Urothelium cell line (cell line): ENCODE measurements at regions not wholly inside any gene's neighbourhood (a gene's known extent, or its start where the extent isn't known, plus 50 kb on each side); places are given as distances from the start of the nearest gene placed in this dataset.

Experiments used
- DNase-seq: peaks from one replicate; pipeline ENCODE4 v3.0.0; 2011; ENCODE audit warnings: low spot score, mixed read lengths
- FAIRE-seq: peaks from 2 replicates; lab custom pipeline; 2011; peaks lifted over from hg19 to GRCh38; lab: Jason Lieb, UNC

DNA sequence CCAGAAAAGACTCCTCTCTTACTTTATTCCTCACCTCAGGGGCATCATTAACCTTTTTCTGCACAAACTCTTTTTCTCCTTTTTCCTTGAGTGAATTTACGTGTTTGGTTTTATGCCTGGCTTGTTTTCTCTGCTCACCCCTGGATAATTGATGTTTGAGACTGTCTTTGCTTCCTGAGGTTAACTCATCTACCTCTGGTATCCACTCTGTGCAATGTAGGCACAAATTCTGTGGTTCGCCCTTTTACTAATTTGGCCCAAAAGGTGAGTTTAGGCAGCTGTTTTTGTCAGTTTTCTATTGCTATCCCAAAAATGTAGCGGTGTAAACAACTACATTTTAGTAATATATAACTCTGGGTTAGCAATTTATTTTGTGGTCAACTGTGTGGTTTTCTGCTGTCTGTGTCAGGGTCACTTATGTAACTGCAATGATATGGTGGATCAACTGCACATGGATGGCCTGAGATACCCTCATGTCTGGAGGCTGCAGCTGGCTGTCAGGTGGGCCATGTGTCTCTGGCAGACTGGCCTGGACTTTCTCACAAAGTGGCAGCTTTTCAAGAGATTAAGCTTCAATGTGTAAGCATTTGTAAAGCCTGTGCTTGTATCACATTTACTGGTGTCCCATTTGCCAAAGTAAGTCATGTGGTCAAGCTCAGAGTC is 329.7 kb downstream of the FSIP2 start:
- peak; percentile 4 for DNase-seq
- no peak for FAIRE-seq

DNA sequence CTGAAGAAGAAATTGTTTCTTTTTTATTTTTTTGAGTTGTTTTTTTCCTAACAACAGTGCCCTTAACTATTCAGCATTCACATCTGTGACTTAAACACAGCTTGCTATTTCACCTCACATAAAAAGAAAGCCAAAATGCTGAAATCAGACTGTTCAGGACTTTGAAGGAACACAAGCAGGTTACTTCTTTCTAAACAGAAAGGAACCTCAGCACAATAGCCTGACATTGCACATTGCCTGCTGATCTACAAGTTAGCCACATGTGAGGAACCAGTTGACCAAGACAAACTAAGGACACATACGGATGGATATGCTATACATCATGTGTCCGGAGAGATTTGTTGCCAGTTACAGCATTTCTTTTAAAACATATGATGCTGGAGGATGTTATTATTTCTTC is 331.1 kb downstream of the FSIP2 start:
- no peak for DNase-seq
- FAIRE-seq, result no peak

DNA sequence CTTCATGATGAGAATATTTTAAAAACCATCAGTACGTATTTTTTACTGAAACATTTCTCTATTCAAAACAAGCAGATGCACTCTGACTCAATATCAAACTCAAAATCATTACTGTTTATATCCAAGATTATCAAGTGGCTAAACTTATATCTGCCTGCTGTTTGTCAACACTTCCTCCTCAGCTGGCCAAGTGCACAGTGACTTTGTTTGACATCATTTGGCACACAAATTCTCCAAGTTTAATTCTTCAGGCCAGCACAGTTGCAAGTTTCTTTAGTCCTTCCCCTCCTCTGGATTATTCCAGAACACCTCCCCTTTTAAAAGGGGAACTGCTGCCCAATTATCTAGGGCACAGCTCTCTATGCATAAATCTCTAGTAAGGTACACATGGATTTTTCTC is 346.6 kb downstream of the FSIP2 start:
- no peak for DNase-seq
- no peak for FAIRE-seq

DNA sequence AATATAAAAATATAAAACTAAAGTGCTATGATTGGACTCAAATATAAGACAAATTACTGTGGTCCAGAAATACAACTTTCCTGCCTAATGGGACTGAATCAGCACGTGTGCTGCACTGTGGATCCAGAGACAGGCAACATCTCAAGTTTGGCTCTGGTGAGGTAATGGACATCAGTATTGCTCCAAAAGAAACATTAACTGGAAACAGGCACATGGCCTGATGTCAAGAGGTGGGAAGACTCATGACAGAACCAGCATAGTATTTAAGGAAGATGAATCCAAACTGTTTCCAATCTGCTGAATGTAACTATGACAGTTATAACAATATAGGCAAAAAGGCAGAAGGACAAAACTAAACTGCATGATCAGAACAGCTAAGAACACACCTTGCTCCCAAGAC is 354.6 kb downstream of the FSIP2 start:
- DNase-seq (no peak), FAIRE-seq (no peak)

DNA sequence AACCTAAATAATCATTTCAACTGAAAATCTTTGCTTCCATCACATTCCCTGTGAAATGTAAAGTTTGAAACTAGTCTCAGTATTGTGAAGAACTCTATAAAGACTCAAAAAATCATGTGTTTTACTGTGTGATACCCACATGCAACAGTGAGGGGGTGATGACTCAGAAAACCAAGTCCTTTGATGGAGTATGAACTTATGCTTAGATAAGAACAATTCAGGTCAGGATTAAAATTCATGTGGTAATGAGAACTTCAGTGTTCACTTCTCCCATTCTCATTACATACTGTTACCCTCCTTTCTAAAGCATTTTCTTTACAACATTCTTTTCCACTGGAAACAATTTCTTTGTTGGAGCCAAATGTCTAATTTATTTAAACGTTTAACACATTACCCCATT is 360.2 kb downstream of the FSIP2 start:
- DNase-seq (no peak), FAIRE-seq (no peak)

DNA sequence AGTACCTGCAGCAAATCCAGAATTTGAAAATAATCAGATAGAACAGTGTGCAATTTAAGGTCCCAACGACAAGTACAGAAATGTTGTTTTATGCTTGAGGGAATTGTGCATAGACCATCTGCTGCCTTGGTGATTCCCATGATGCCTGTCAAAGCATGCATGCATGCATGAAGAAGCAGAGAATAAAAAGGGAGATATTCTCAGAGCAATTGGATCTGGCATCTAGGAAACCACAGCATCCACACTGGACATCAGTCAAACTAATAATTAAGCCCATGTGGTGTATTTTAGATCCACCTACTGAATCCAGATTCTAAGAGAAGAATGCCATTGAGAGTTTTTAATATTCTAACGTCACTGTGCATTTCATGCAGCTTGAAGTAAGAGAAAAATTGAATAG is 361.2 kb downstream of the FSIP2 start:
- no peak for FAIRE-seq
- no peak for DNase-seq

DNA sequence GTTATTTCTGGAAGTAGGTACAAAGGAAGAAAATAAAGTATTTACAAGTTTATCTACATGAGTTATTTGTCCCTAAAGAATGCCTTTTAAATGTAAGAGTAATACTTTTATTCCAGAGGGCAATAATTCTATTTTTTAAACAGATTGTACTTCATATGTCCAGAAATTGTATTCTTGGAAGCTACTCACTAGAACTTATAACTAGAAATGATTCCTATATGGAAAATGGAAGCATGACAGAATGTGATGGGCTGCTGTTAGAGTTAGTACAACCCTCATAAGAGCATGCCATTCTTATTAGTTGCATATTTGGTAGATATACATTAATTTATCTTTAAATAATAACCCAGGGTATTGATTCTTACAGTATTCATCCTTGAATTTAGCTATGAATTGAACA is 362.0 kb downstream of the FSIP2 start:
- FAIRE-seq, result no peak

DNA sequence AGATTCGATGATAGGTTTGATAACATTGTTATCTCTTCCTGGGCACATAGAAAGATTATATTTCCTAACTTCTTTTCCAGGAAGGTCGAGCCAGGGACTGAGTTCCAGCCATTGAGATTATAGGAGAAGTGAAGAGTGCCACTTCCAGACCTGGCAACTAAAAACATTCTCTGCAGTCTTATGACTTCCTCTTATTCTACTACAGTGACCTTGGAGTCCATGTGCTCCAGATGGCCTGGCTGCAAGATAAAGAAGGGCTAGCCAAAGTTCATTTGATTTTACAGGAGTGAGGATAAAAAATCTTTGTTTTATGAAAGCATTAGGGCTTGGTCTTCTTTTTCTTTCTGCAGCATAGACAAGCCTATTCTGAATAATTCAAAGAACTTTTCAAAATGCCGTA is 363.0 kb downstream of the FSIP2 start:
- FAIRE-seq, result no peak
- no peak for DNase-seq

More for the DNA sequence above, 362.0 kb downstream of the FSIP2 start:
- no peak for DNase-seq

DNA sequence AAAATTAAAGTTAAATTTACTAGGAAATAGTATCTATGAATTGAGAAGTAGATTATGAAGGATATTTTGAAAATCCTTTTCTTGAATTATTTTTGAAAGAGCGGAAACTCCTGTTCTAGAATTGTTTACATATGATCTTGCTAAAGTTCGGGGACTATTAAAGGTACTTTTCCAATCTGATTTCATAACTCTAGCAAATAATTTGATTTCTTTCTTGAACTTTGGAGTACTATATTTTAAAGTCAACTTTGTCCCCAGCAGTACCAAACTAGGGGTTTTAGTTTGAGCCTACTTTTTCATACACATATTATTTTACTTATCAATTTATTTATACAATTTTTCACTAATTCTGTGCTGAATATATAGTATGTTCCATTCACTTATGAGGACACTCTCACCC is 364.7 kb downstream of the FSIP2 start:
- FAIRE-seq (no peak), DNase-seq (no peak)

DNA sequence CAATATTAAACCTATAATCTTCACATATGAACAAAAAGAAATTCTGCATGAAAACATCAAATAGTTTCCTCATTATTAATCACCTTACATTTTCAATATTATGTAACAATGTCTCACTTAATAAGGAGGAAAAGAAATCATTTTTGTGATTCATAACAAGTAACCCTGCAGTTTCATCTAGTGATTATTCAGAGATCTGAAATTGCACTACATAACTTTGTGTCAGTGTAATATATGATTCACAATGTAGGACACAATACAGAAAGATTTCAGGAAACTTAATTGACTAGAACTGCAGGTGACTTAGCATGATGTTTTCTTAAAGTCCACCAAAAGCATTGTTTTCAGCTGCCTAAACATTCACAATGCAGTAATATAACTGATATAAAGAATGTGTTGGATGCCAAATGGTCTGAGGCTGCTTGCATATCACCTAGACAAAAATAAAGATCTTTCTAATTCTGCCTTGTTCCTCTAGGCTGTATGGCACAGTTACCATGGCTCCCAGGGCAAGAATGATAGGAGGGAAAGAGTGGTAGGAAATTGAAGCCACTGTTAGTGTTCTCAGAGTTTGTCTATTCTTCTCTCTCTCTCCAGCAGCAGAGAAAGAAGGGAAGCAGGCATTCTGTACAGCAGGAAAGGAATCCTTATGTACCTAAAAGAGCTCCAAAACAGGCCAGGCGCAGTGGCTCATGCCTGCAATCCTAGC is 366.6 kb downstream of the FSIP2 start:
- no peak for FAIRE-seq
- no peak for DNase-seq

DNA sequence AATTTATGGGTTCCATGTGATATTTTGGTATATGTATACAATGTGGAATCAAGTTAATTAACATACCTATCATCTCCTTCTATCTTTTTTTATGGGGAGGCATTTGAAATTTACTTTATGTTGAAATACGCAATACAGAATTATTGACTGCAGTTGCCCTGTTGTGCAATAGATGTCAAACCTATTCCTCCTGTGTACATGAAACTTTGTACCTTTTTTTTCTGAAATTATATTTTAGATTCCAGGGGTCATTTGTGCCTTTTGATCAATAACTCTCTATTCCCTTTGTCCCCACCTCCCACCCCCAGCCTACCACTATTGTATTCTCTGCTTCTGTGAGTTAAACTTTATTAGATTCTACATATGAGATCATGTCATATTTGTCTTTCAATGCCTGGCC is 369.9 kb downstream of the FSIP2 start:
- DNase-seq, result no peak
- no peak for FAIRE-seq

DNA sequence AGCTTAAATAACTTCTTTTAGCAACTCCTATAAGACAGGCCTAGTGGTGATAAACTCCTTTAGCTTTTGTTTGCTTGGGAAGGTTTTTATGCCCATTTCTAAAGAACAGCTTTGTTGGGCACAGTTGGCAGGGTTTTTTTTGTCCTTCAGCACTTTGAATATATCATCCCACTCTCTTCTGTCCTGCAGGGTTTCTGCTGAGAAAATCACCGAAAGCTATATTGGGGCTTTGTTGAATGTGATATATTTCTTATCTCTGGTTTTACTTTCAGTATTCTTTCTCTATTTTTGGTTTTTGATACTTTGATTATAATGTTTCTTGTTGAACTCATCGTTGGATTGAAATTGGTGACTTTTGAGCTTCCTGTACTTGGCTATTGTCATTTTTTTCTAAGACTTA is 372.8 kb upstream of the ZC3H15 start:
- FAIRE-seq, result no peak
- DNase-seq, result no peak

DNA sequence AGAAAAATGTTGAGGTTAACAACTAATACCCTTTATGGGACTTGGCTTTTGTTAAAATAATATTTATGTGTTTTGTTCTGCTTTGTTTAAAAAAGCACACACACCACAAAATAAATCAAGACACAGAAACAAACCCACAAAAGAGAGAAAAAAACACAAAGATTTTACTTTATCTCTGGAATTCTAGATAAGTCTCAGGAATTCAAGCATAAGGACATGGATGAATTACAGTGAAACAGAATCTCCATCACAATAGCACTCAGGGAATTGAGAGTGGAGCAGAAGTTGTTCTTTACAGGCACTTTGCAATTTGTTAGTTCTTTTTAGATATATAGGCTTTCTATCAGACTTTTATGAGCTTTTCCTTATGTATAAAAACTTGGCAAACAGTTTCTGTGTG is 360.9 kb upstream of the ZC3H15 start:
- FAIRE-seq (no peak), DNase-seq (no peak)

DNA sequence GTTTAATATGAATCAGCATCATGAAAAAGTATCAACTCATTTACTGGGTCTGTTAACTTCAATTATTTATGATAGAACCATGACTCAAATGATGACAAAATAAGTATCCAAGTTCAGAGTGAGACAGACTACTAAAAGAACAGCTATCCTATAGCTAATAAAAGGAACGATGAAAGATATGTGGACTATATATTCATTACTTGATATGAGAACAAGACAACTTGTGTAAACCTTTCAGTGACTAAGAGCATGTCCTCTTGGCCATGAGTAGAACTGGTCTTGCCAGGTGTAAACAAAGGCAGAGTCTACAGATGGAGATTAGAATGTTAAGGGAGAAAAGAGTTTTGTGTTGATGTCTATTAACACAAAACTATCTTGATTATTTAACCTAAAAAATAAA is 360.4 kb upstream of the ZC3H15 start:
- DNase-seq (no peak), FAIRE-seq (no peak)

DNA sequence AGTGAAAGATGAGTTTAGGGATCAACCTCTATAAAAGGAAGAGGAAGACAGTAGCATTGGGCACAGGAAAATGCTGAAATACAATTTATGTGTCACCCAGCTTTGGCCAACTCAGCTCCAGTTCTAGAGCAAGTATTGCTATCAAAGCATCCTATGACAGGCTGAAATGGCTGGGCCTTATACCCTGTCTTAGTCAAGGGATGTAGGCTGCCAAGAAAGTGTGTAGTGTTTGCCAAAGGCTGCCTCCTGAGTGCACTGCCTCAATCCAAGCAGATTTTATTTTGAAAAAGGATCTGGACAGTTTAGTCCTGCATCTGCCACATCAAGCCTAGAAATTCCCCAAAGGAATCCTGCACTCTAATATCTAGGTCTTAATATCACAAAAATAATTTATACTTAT is 359.9 kb upstream of the ZC3H15 start:
- FAIRE-seq (no peak), DNase-seq (no peak)

DNA sequence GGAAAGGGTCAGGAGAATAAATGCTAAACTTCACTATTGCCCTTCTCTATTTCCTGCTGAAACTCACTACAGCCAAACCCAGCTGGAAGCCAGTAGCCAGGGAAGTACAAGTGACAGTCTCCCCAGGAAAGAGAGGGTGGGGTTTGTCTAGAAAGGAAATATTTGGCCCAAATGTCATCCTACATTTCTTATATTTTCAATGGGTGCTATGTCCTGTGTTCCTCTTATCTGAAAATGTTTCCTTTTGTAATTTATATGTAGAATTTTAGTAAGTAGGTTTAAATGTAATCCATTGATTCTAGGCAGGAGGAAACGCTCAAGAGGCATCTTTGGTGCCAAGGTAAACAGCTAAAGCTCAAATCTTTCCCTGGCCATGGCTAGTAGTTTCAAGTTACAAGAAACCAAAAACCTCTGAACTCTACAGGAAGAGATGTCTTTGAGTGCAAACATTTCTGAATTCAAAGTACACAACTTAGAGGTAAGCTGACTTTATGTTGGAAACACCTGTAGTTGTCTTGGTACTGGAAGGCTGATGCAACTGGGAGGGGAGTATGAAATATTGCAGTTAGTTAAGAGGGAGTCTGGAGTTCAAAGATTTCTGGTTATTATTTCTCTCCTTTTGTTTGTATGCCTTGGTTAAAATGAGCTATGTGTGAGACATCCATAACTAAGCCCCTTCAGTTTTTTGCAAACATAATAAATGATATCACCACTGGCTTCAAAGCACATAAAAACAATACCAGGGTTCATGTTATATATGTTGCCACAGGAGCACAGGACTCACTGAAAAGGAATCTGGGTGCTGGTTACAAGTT is 356.1 kb upstream of the ZC3H15 start:
- no peak for FAIRE-seq

DNA sequence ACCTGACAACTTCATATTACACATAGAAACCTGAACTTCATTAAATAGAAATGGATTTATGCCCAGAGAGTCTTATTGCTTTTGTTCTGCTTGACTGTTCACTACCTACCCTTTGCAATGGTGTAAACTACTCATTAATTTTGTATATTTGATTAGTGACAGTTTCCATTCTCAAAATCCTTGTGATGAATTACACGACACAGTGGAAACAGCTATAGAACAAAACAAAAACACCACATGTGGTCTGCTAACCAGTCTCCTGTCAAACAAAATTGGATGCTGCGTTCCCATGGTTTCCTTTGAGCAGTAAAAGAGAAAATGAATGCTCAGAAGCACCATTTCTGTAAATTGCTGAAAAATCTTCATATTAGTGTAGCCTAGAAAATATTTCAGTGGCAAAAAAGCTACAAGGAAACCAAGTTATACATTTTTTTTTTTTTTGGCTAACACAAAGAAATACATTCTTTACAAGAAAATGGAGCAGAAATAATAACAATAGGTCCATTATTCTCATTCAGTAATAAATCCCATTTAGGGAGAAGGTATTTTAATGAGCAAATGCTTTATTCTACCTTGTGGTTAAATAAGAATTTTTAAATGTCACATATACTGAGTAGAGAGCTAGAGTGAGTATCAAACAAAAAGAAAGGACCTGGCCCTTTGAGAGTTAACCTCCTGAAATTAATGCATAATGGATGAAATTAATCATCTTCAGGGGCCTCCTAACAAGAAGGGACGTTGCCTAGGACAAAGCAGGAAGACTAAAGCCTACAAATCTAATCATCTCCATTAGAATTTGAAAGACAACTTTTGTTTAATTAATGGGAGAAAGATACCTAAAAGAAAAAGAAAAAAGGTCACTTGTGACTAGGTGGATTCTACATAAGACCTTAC is 355.1 kb upstream of the ZC3H15 start:
- FAIRE-seq, result no peak
- DNase-seq, result no peak

More for the DNA sequence above, 356.1 kb upstream of the ZC3H15 start:
- DNase-seq, result peak; percentile 16

DNA sequence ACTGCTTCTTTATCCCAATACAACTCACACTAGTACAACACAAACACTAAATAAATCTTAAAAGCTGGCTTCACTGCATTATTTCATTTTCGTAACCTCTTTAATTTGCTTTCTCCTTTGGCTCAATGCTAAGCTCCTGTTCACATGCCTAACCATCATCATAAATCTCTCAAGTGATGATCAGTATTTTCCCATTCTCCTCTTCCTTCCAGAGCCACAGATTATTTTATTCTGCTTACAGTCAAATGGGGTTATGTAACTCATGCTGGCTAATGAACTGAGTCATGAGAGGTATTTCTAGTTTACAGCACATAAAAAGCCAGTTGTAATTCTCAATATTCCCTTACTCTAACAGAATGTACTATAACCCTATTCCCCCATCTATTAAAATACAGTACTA is 350.4 kb upstream of the ZC3H15 start:
- DNase-seq, result no peak
- no peak for FAIRE-seq

DNA sequence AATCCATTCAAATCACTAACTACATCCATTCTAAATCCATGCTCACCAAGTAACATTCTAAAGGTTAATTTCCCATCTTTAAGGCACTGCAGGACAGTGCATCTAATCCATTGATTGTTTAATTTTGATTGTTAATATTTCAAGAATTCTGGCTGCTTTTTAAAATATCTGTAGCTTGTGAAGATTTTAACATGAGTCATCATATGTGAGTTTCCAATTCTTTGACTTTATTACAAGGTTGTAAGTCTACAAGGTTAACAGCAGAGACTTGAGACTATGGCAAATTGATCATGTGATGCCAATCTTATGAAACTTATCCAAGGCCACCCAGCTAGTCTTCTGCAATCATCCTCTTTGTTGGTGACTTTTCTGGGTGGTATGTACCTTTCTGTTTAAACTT is 349.2 kb upstream of the ZC3H15 start:
- FAIRE-seq, result no peak
- DNase-seq, result no peak

DNA sequence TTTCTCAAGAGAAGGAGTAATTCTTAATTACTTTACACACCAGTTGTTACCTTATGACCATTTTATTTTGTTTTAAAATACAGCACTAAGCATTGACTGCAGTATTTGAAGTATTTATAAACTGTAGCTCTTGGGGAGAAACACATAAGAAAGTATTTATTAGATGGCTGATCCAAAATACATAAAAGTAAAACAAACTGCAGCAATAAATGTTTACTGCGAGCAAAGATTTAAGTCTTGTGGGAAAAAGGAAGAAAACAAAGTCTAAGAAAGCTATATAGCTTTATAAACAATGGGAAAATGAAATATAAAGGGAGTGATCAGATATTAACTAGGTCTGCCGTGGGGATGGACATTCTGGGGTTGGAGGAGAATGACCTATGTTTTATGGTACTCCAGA is 347.2 kb upstream of the ZC3H15 start:
- FAIRE-seq (no peak), DNase-seq (no peak)

DNA sequence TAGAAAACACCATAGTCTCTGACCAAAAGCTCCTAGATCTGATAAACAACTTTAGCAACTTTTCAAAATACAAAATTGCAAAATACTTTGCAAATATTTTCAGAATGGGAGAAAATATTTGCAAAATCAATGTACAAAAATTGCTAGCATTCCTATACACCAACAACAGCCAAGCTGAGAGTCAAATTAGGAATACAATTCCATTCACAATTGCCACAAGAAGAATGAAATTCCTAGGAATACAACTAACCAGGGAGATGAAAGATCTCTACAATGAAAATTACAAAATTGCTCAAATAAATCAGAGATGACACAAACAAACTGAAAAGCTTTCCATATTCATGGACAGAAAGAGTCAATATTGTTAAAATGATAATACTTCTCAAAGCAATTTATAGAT is 327.0 kb upstream of the ZC3H15 start:
- FAIRE-seq (no peak), DNase-seq (no peak)
